GM21529 (cell line): ENCODE measurements at regions not wholly inside any gene's neighbourhood (a gene's known extent, or its start where the extent isn't known, plus 50 kb on each side); places are given as distances from the start of the nearest gene placed in this dataset.
"Not testable (repeated sequence)": the region's sequence is repeated elsewhere in the genome, so short reads cannot be mapped to it uniquely, and the experiment has no call there.

Source experiments
- ATAC-seq: cut with Tn5 transposase; IDR thresholded peaks from one replicate; pipeline ENCODE4 v1.9.1; 2021; ENCODE audit not compliant: unreplicated experiment

DNA sequence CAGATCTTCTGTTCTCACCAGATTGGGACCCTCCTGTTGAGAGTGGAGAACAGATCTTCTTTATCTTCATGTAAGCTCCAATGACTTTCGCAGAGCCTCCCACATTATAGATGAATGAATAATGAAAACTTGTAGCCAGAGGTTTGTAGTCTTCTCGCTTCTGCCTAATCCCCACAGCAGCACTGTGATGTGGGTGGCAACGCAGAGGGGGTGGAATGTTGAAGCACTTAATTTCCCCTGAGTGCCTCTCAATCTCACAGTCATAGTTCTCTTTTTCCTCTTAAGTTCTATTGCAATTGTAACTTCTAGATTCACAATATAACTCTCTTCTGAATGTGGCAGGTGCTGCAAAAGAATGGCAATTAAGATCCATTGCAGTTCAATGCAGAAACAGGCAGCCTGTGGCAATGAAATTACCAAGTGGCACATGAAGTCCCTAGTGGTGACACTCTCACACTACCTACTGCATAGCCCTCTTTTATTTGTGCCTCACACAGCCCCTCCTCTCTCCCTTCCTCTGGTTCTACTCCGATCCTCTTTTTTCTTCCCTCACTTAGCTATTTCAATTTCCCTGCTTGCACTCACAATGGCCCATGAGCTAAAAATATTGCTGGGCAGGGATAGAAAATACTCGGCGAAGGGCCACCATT, 281.9 kb downstream of the UBE3D start:
- peak; percentile 63 for ATAC-seq

DNA sequence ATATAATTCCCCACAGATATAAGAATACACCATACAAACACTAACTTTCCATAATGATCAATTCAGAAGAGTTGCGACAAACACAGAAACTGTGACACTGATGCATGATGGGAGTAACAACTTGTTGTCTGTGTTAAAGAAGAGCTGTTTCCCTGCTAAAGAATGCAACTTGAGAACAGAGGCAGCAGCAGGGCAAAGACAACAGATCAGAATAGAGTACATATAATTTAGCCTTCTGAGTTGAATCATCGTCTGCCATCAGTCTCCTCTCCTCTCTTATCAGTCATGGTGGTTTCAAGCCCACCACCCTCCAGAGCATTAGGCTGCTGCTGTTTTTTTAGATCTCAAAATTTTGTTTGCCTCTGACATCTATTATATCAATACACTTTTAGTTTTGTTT, 280.4 kb downstream of the UBE3D start:
- ATAC-seq: no peak

DNA sequence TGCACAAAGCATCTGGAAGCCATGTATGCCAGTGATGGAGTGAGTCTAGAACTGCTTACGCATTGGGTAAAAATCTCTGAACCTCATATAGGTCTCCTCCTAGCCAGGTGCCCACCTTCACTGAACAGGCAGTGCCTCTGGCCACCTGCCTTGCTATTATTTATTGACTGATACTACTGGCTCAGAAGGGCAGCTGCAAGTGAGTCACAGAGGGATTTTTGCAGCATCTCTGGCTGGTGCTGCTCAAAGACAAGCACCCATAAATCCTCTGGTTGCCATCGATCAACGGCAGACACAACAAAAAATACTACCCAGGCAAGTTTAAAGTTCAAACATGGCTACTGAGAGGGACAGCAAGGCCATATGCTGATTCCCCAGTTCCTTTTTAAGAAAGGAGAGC, 279.4 kb downstream of the UBE3D start:
- ATAC-seq: no peak

DNA sequence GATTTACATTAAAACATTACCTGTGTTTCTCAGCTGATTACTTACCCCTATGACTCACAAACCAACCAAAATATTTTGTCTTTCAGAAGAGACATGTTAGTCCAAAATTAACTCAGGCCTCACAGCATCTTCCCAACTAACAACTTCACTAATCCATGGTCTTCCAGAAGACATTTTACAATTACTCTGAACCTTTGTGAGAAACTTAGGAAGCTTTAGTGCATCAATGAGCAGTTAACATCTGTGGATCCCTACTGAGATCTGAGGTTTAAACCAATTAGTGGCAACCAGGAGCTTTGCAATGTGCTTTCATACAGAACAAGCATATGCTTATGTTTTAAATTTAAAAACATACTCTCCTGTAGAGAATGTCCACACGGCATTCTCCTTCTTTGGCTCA, 269.7 kb downstream of the UBE3D start:
- no peak for ATAC-seq

DNA sequence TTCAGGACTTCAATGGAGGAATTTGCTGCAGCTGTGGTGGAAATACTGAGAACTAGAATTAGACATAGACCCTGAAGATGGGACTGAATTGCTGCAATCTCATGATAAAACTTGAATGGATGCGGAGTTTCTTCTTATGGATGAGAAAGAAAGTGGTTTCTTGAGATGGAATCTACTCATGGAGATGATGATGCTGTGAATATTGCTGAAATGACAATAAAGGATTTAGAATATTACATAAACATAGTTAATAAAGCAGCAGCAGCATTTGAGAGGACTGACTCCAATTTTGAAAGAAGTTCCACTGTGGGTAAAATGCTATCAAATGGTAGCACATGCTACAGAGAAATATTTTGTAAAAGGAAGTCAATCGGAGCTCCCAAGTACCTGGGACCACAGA, 264.6 kb downstream of the UBE3D start:
- ATAC-seq: no peak

DNA sequence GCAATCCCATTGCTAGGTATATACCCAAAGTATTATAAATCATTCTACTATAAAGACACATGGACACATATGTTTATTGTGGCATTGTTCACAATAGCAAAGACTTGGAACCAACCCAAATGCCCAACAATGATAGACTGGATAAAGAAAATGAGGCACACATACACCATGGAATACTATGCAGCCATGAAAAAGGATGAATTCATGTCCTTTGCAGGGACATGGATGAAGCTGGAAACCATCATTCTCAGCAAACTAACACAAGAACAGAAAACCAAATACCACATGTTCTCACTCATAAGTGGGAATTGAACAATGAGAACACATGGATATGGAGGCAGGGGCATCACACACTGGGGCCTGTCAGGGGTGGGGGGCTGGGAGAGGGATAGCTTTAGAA, 249.4 kb downstream of the UBE3D start:
- not testable (repeated sequence) for ATAC-seq

DNA sequence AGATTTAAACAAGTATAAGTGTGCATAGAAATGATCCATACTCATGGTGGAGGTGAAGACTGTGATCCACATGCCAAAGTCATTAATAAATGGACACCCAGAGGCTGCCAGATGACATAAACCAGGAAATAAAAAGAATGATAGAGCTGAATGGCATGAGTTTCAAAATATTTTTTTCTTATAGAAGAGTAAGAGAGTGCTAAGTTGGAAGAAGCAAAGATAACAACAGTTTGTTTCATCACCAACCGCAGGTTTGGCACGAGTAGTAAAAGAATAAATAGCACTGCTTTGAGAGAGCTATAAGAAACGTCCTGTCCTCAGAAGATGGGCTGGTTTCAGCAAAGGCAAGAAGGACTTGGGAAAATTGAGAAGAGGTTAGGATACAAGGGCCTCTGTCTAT, 246.9 kb downstream of the UBE3D start:
- no peak for ATAC-seq

DNA sequence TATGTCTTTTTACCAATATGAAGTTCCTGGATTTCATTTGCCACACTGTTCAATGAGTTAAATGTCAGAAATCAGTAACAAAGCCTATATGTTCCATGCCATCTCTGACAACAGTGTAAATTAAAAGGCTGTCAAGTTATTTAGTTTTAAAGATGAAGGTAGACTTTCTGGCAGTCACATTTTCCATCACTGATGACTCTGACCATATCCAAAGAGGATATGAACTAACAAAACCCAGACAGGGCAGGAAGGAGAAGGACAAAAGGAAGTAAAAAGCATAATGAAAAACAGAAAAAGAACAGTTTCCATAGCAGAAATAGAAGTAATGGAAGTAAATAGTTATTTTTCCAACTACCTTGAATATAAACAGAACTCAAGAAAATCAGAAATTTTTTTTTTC, 242.3 kb downstream of the UBE3D start:
- no peak for ATAC-seq

DNA sequence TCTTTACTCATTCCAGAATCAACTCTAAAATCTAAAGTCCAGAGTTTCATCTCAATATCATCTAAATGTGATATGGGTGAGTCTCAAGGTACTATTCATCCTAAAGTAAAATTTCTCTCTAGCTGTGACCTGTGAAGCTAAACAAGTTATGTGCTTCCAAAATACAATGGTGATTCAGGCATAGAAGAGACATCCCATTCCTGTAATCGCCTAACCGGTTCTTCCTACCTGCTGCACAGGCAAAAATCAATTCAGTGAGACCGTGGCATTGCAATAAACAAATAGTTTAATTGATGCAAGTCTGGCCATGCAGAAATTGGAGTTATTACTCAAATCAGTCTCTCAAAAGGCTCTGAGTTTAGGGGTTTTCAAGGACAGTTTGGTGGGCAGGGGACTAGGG, 232.8 kb downstream of the UBE3D start:
- no peak for ATAC-seq

DNA sequence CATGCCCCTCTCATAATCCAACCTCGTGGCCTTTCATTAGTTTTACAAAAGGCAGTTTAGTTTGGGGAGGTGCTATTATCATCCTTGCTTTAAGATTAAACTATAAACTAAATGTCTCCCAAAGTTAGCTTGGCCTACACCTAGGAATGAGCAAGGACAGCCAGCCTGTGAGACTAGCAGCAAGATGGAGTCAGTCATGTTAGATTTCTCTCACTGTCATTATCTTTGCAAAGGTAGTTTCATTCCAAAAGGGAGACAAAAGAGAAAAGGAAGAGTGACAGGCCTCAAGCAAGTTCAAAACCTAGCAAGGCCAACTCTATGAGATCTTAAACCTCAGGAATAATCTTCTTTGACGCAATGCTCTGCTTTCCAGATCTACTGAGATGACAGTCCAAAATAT, 232.2 kb downstream of the UBE3D start:
- ATAC-seq: no peak

DNA sequence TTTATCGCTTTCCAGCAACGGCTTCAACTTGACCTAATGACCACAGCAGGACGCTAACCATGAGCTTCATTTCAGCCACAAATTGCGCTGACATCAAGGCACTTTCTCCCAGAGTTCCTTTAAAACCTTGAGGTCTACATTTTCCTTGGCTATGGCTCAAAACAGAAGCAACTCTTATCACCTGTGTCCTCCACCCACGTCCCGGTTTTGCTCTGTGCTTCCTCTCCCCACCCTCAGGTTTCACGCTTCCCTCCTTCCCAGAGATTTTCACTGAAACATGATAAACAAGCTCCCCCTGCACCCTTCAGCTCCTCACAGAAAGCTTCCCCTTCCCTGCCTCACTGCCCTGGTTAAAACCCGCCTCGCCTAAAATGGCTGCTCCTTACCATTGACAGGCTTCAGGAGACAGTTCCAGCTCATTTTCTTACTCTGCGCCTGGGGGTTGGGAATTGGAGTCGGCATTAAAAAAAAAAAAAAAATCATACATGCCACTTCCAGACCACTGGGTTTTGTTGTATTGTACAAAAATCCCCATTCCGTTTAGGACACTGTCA, 229.5 kb downstream of the UBE3D start:
- ATAC-seq: no peak

DNA sequence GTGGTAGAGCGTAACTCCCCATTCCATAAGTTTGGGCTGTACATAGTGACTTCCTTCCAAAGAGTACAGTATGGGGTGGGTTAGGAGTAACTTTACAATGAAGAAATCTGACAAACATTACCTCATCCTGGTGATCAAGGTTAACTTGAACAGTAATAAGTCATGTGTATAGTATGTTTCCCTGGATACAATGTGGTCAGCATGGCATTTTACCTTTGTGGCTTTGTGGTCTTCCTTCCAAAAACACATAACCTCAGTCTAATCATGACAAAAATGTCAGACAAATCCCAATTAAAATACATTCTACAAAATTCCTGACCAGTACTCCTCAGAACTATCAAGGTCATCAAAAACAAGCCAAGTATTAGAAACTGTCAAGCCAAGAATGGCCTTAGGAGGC, 225.1 kb downstream of the UBE3D start:
- no peak for ATAC-seq

DNA sequence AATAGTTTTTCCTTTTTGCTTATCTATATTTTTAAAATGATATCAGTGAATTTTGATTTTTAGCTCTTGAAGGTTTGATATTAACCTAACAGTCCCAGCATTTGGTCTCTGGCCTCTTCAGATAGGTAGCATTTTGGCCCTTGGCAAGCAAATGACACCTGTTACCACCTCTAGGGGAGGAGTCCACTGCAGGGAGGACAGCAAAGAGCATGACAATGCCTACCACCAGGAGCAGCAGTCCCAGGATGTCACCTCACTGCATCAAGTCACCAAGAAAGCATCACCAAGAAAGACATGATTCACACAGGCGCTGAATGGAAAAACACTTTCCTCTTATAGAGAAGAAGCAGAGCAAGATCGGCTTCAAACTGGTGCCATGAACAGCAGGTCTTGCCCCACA, 224.3 kb downstream of the UBE3D start:
- no peak for ATAC-seq
